GM18868 (cell line): ENCODE measurements at regions not wholly inside any gene's neighbourhood (a gene's known extent, or its start where the extent isn't known, plus 50 kb on each side); places are given as distances from the start of the nearest gene placed in this dataset.
"Not testable (repeated sequence)": the region's sequence is repeated elsewhere in the genome, so short reads cannot be mapped to it uniquely, and the experiment has no call there.

Experiments used
- ATAC-seq: cut with Tn5 transposase; IDR thresholded peaks from one replicate; pipeline ENCODE4 v1.9.1; 2021; ENCODE audit warnings: mild to moderate bottlenecking, moderate library complexity; ENCODE audit not compliant: unreplicated experiment

- not testable (repeated sequence) for ATAC-seq
Observed at GRCh38 chr11:116667318-116667717, 105.5 kb downstream of the BUD13 start.

- not testable (repeated sequence) for ATAC-seq
Observed at GRCh38 chr11:116666673-116667249, 106.0 kb downstream of the BUD13 start.

DNA sequence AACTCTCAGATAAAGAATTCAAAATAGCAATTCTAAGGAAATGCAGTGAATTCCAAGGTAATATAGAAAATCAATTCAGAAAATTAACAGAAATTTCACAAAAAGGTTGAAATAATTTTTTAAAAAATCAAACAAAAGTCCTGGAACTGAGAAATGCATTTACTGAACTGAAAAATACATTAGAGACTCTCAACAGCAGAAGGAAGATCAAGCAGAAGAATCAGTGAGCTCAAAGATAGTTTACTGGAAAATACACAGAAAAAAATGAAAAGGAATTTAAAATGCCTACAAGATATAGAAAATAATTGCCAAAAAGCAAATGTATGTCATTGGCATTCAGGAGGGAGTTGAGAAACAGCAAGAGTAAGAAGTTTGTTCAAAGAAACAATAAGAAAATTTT lies 107.3 kb downstream of the BUD13 start:
- no peak for ATAC-seq

DNA sequence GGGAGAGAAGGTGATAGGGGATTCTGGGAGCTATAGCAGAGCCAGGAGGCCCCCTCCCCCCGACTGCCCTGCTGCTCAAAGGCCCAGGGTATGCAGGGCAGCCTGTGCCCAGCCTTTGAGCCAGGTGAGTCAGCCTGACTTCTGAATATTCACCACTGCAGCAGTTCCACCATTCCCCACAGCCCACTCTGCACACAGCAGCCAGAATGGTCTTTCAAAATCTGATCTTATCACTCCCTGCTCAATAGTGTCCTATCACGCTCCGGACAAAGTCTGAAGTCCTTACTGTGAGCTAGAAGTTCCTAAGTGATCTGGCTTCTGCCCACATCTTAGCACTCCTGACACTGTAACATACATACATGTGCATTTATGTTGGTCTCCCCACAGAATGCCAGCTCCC lies 111.7 kb downstream of the BUD13 start:
- ATAC-seq, result no peak

GRCh38 chr11:116660011-116660410 lies 112.8 kb downstream of the BUD13 start:
- no peak for ATAC-seq

GRCh38 chr11:116658876-116659535 lies 113.8 kb downstream of the BUD13 start:
- no peak for ATAC-seq

DNA sequence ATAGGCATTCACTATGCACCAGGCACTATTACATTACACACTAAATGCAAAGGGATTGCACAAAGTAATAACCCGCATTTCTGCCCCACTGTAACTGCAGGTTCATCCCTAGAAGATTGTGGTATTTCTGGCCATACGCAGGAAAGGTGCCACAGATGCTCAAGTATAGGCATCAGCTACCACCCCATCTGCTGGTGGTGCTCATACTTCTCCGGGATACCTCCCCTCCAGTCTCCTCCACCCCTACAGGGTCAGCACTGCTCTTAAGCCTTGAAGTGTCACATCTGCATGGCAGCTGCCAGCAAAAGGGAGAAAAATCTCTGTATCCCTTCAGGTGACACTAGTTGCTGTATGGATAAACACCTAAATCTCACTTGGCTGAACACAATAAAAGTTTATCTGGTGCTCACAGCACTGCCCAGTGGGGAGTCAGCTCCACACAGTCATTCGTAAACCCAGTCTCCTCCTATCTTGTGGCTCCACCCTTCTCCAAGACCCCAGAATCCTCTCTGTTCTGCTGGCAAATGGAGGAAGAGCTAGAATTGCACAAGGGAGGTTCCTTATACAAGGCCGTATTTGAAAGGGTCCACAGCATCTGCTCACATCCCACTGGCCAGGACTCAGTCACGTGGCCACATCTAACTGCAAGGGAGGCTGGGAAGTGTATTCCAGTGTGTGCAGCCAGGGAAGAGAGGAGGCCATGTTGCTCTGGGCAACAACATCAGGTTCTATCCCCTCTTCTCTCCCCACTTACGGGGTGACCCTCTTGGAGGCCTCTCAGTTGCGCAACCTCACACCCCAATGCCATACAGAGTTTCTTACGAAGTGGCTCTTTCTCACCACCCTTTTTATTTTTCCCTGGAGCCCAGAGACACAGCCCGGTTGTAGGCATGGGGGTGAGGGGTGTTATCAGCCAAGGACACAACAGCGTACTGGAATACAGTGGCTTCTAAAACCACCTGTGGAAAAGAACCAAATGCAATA lies 114.7 kb downstream of the BUD13 start:
- no peak for ATAC-seq

- no peak for ATAC-seq
Observed at GRCh38 chr11:116656011-116656410, 116.8 kb downstream of the BUD13 start.

- no peak for ATAC-seq
Observed at GRCh38 chr11:116654526-116654925, 118.3 kb downstream of the BUD13 start.

DNA sequence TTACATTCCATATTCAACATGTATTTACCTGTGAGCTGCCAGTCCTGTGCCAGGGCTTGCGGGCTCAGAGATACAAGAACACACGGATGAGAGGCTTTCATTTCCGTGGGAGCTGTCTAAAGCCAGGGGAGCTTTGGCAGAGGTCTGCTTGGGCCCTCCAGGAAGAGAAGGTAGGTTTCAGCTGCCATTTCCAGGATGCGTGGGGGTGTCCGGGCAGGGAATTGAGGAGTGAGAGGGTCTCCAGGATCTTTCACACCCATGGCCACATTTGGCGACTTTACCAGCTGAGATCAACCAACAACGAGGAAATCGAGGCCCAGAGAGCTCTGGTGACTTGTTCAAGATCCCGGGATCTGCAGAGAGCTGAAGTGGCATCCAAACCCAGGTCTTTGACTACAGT lies 119.6 kb downstream of the BUD13 start:
- no peak for ATAC-seq

GRCh38 chr11:116651737-116652237 lies 121.0 kb downstream of the BUD13 start:
- ATAC-seq, result no peak

DNA sequence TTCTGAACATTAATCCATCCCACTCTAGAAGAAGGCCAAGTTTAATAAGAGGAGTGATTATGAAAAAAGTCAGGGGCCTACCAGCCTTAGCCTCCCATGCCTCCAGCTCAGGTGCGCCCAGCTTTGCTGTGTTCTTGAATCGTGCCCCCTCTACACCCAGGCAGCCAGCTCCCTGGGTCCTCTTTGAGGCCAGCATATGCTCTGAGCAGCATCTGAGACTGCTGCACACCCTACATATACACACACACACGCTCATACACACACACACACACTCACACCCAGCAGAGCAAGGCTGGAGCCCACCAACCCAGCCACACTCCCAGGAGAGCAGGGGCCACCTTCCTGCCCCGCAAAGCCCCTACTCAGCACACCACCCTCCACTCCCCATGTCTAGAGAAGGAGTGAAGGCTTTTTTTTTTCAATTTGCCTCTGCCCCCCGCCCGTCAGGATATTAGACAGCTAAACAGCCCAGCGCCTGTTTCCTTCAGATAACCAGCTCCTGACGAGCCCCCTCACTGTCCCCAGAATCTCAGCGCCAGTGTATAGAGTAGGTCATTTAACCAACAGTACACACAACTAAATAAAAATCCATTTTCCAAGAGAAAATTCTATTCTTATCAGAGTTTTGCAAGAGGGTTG lies 121.6 kb downstream of the BUD13 start:
- ATAC-seq, result no peak

- ATAC-seq, result no peak
Observed at GRCh38 chr11:116650052-116650451, 122.7 kb downstream of the BUD13 start.

DNA sequence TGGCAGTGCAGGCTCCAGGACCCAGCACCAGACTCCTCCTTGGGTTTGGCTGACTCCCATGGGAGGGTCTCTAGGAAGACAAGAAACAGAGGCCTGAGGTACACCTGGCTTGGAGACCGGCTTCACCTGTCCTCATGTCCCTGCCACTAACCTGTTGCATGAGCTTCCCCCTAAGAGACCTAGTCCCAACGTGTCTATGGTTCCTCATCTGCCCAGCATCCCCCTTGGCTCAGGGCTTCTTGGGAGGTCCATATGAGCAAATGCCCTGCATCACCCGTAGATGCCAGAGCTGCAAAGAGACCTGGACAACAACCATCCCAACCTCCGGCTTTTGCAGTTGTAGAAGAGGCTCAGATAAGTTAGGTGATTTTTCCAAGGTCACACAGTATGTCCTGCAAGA lies 123.5 kb downstream of the BUD13 start:
- ATAC-seq, result no peak

- no peak for ATAC-seq
Observed at GRCh38 chr11:116648247-116649174, 124.3 kb downstream of the BUD13 start.

- no peak for ATAC-seq
Observed at GRCh38 chr11:116647305-116648080, 125.3 kb downstream of the BUD13 start.

DNA sequence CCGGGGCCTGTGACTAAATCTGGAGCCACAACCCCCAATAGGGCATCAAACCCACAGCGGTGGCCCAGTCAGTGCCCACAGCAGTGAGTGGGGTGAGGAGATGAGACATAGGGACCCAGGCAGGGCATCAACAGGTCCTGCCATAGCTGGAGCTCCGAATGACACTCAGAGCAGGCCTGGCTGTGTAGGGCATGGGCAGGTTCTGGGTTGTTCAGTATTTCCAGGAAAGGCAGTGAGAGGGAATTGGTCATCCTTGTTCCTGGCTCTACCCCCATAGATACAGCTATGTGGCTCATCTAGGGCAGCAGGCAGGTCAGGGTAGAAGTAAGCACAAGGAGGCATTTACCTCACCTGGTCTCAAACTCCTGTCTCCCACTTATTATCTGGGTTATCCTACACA lies 126.6 kb downstream of the BUD13 start:
- ATAC-seq, result no peak

- ATAC-seq, result no peak
Observed at GRCh38 chr11:116644941-116645305, 127.9 kb downstream of the BUD13 start.

- no peak for ATAC-seq
Observed at GRCh38 chr11:116644201-116644940, 128.4 kb downstream of the BUD13 start.
